Motor neuron (in vitro differentiated cells): ENCODE measurements at regions not wholly inside any gene's neighbourhood (a gene's known extent, or its start where the extent isn't known, plus 50 kb on each side); places are given as distances from the start of the nearest gene placed in this dataset.

Experiments used
- ATAC-seq, 8 experiments: fragments of 200-7000 bp; cut with Tn5 transposase; replicated peaks in 6 of 8; 2 replicates each; pipeline ENCODE4 v1.8.0; 2021; ENCODE audit warnings: mild to moderate bottlenecking in 8 of 8, moderate library complexity in 8 of 8
- H3K27ac ChIP-seq, 2 donors: fragments of 250-450 bp; sonication (Bioruptor Pico); 2 replicates each; pipeline ENCODE4 v1.9.0; 2021; ENCODE audit warnings: antibody characterized with exemption in 2 of 2, mild to moderate bottlenecking in 2 of 2, moderate library complexity in 1 of 2
- H3K4me1 ChIP-seq, 2 donors: fragments of 250-450 bp; sonication (Bioruptor Pico); replicated peaks in 1 of 2; 2 replicates each; pipeline ENCODE4 v1.6.1; 2021; ENCODE audit warnings: antibody characterized with exemption in 2 of 2, mild to moderate bottlenecking in 2 of 2, moderate library complexity in 1 of 2
- H3K4me3 ChIP-seq, 5 donors: fragments of 250-450 bp; sonication (Bioruptor Pico); 2 replicates each; pipeline ENCODE4 v1.9.0; 2021; ENCODE audit warnings: antibody characterized with exemption in 5 of 5, mild to moderate bottlenecking in 5 of 5, moderate library complexity in 4 of 5
- WGBS, 10 experiments: fragments of 450-650 bp; shearing (Covaris generic); methylation state at CpG; one replicate each; pipeline ENCODE4 v1.0.0; 2022; 5-methylcytosine and 5-hydroxymethylcytosine counted together
- in situ Hi-C, 9 experiments: fragments of 400-800 bp; cut with MboI; loops; one replicate each; pipeline ENCODE4 v1.15.0; 2021; ENCODE audit warnings: low sequenced_read_pairs in 9 of 9, low pct_unique_long_range_greater_than_20kb in 2 of 9; ENCODE audit not compliant: unreplicated experiment in 9 of 9

GRCh38 chr2:215854008-215854407, 159.3 kb downstream of the MREG start:
- no peak overlapping the region for H3K4me3 ChIP-seq
- H3K4me1 ChIP-seq: no peaks in the 10 kb centered on the region
- in situ Hi-C loops: no loop called here
- no peak overlapping the region for H3K27ac ChIP-seq
- no peak for ATAC-seq
- WGBS, 10 experiments: 33 to 94% (median 63%) methylated on average over 1 to 2 of the region's 2 CpGs; no CpG with 5 or more reads in 1 of the 10 experiments

GRCh38 chr2:215851696-215852095, 161.7 kb downstream of the MREG start:
- in situ Hi-C loops: no loop called here

GRCh38 chr2:215851082-215851481, 162.3 kb downstream of the MREG start:
- in situ Hi-C loops: no loop called here
- no peaks in the 10 kb centered on the region for H3K4me1 ChIP-seq
- WGBS, 10 experiments: 0 to 90% (median 63%) methylated on average over 1 to 2 of the region's 2 CpGs; no CpG with 5 or more reads in 1 of the 10 experiments
- H3K27ac ChIP-seq: no peak overlapping the region
- no peak overlapping the region for H3K4me3 ChIP-seq
- ATAC-seq: peak in 5 of 8 experiments; percentile 22 to 81 (median 68)

More at GRCh38 chr2:215851696-215852095, 161.7 kb downstream of the MREG start:
- Histone ChIP-seq H3K4me1 (no peaks in the 10 kb centered on the region), H3K27ac (no peak overlapping the region), H3K4me3 (no peak overlapping the region)
- peak in 4 of 8 experiments; percentile 40 to 76 (median 50) for ATAC-seq

GRCh38 chr2:215850380-215850779, 163.0 kb downstream of the MREG start:
- ATAC-seq: no peak
- Histone ChIP-seq H3K27ac (no peak overlapping the region), H3K4me3 (no peak overlapping the region), H3K4me1 (no peaks in the 10 kb centered on the region)
- in situ Hi-C loops: no loop called here
- 79 to 100% (median 97%) methylated on average over 1 to 4 of the region's 4 CpGs for WGBS, 10 experiments

- H3K4me1 ChIP-seq: no peaks in the 10 kb centered on the region
- no peak overlapping the region for H3K4me3 ChIP-seq
- no peak overlapping the region for H3K27ac ChIP-seq
- ATAC-seq: no peak
- 87 to 100% (median 95%) methylated on average over 1 to 6 of the region's 6 CpGs for WGBS, 10 experiments
- in situ Hi-C loops: no loop called here
These were observed 163.6 kb downstream of the MREG start for GRCh38 chr2:215849771-215850170.

GRCh38 chr2:215848698-215849097, 164.7 kb downstream of the MREG start:
- 75 to 100% (median 91%) methylated on average over 1 to 2 of the region's 2 CpGs; no CpG with 5 or more reads in 6 of the 10 experiments for WGBS, 10 experiments
- in situ Hi-C loops: no loop called here
- Histone ChIP-seq H3K27ac (no peak overlapping the region), H3K4me3 (no peak overlapping the region), H3K4me1 (no peaks in the 10 kb centered on the region)
- no peak for ATAC-seq

- ATAC-seq: no peak
- Histone ChIP-seq H3K27ac (no peak overlapping the region), H3K4me3 (no peak overlapping the region), H3K4me1 (no peaks in the 10 kb centered on the region)
- WGBS, 10 experiments: 50 to 100% (median 84%) methylated on average over 1 to 3 of the region's 3 CpGs; no CpG with 5 or more reads in 3 of the 10 experiments
- in situ Hi-C loops: no loop called here
These were observed 165.2 kb downstream of the MREG start for GRCh38 chr2:215848146-215848545.

- in situ Hi-C loops: no loop called here
- no peak overlapping the region for H3K4me3 ChIP-seq
- H3K4me1 ChIP-seq: no peaks in the 10 kb centered on the region
- ATAC-seq: peak in 2 of 8 experiments; percentile 10 to 21
- no peak overlapping the region for H3K27ac ChIP-seq
- 33 to 100% (median 91%) methylated on average over 1 to 6 of the region's 6 CpGs; no CpG with 5 or more reads in 1 of the 10 experiments for WGBS, 10 experiments
These were observed 165.6 kb downstream of the MREG start for GRCh38 chr2:215847718-215848117.

GRCh38 chr2:215847056-215847455, 166.3 kb downstream of the MREG start:
- no peak overlapping the region for H3K4me3 ChIP-seq
- in situ Hi-C loops: no loop called here
- no peak overlapping the region for H3K27ac ChIP-seq
- H3K4me1 ChIP-seq: no peaks in the 10 kb centered on the region
- 83 to 100% (median 100%) methylated on average over 1 to 3 of the region's 3 CpGs; no CpG with 5 or more reads in 3 of the 10 experiments for WGBS, 10 experiments
- peak in 2 of 8 experiments; percentile 25 to 48 for ATAC-seq

- Histone ChIP-seq H3K4me1 (no peaks in the 10 kb centered on the region), H3K27ac (no peak overlapping the region), H3K4me3 (no peak overlapping the region)
- 69 to 98% (median 91%) methylated on average over 2 to 8 of the region's 8 CpGs for WGBS, 10 experiments
- no peak for ATAC-seq
- in situ Hi-C loops: no loop called here
These were observed 167.3 kb downstream of the MREG start for GRCh38 chr2:215845839-215846586.

GRCh38 chr2:215843579-215843978, 169.8 kb downstream of the MREG start:
- peak in 2 of 8 experiments; percentile 56 to 92 for ATAC-seq
- H3K27ac ChIP-seq: no peak overlapping the region
- 11 to 100% (median 78%) methylated on average over 1 to 4 of the region's 4 CpGs; no CpG with 5 or more reads in 1 of the 10 experiments for WGBS, 10 experiments

GRCh38 chr2:215841175-215841816, 172.1 kb downstream of the MREG start:
- 29 to 96% (median 76%) methylated on average over 1 to 5 of the region's 5 CpGs for WGBS, 10 experiments
- H3K4me1 ChIP-seq: no peaks in the 10 kb centered on the region
- in situ Hi-C loops: no loop called here
- no peak overlapping the region for H3K27ac ChIP-seq
- H3K4me3 ChIP-seq: no peak overlapping the region
- no peak for ATAC-seq

More at GRCh38 chr2:215843579-215843978, 169.8 kb downstream of the MREG start:
- in situ Hi-C loops: no loop called here
- Histone ChIP-seq H3K4me3 (no peak overlapping the region), H3K4me1 (no peaks in the 10 kb centered on the region)

GRCh38 chr2:215839816-215840215, 173.5 kb downstream of the MREG start:
- Histone ChIP-seq H3K4me1 (no peaks in the 10 kb centered on the region), H3K4me3 (no peak overlapping the region), H3K27ac (no peak overlapping the region)
- ATAC-seq: no peak
- in situ Hi-C loops: no loop called here
- WGBS, 10 experiments: 87 to 100% (median 100%) methylated on average over 1 to 3 of the region's 4 CpGs; no CpG with 5 or more reads in 5 of the 10 experiments
